HG02852 (cell line): ENCODE measurements at regions not wholly inside any gene's neighbourhood (a gene's known extent, or its start where the extent isn't known, plus 50 kb on each side); places are given as distances from the start of the nearest gene placed in this dataset.

Source experiments
- ATAC-seq: cut with Tn5 transposase; IDR thresholded peaks from one replicate; pipeline ENCODE4 v1.9.1; 2021; ENCODE audit warnings: mild to moderate bottlenecking, moderate library complexity; ENCODE audit not compliant: unreplicated experiment

- ATAC-seq: no peak
Observed at GRCh38 chr7:46024263-46024916, 103.3 kb upstream of the IGFBP3 start.

DNA sequence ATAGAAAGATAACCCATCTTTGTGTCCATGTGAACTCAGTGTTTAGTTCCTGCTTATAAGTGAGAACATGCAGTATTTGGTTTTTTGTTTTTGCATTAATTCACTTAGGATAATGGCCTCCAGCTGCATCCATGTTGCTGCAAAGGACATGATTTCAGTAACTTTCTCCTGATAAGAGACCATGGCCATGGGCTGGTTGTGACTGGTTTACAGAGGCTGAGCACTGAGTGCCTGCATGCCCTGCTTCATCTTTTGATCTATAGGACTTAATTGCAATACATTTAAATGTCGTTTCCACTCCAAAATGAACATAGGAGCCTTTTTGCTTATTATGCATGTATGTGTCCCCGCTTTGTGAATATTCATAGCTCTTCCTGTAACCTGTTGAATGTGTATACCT is 101.3 kb upstream of the IGFBP3 start:
- no peak for ATAC-seq

DNA sequence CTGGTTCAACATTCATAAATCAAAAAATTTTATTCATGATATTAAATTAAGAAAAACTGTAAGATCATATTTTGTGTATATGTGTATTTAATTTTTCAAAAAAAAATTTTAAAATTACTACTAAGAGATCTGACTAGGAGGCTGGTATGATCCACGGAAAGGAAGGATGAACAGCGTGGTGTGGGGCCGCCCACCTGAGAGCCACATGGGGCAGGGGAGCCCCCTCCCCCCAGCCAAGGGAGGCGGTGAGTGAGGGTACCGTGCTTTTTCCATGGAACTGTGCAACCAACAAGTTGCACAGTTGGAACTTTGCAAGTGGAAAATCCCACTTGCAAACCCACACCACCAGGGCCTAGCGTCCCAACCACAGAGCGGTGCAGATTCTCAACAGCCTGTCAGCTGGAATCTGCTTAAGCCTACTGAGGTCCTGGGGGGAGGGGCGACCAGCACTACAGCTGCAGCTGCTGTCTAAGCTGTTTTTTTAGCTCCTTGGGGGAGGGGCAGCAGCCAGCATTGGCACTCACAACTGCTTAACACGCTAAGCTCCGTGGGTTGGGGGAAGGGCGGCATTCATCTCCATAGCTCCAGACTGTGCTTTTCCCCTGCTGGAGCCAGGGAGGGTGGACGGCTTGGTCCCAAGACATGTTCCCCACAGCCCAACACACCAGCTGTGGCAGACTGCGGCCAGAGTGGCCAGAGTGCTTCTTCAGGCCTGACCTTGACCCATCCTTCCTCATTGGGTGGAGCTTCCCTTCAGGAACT is 94.2 kb upstream of the IGFBP3 start:
- ATAC-seq: no peak

DNA sequence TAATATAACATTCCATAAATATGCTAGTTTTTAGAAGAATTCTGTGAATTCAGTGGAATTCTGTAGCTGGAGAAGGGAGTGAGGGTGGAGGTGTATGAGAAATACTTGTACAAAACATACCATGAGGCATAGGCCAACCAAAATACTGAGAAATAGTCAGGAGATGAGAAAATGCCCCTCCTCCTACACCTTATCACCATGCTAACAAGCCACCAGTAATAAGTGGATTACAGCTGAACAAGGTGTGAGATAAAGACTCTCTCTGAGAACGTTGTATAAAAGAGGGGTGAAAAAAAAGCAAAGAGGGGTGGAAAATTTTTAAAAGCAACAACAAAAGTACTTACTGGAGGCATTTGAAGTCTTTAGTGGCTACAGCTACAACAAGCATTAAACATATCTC is 90.4 kb upstream of the IGFBP3 start:
- no peak for ATAC-seq

DNA sequence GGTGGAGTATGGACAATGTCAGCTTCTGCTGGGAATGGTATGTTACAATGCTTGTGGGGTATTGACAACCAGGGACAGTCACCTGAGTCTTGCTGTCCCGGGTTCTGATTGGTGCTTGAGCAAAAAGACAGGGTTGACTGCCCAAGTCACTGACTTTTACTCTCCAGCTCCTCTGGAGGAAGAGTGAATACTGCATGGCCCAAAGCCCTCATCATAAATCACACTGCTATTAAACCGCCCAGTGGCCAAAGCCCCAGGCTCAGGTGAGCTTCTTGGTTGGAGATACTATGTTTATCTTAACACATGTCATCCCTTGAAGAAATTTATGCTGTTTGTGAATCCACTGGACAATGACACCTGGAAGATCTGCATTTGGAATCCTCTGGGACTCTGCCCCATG is 90.0 kb upstream of the IGFBP3 start:
- no peak for ATAC-seq

GRCh38 chr7:46009211-46009610 is 88.1 kb upstream of the IGFBP3 start:
- no peak for ATAC-seq

DNA sequence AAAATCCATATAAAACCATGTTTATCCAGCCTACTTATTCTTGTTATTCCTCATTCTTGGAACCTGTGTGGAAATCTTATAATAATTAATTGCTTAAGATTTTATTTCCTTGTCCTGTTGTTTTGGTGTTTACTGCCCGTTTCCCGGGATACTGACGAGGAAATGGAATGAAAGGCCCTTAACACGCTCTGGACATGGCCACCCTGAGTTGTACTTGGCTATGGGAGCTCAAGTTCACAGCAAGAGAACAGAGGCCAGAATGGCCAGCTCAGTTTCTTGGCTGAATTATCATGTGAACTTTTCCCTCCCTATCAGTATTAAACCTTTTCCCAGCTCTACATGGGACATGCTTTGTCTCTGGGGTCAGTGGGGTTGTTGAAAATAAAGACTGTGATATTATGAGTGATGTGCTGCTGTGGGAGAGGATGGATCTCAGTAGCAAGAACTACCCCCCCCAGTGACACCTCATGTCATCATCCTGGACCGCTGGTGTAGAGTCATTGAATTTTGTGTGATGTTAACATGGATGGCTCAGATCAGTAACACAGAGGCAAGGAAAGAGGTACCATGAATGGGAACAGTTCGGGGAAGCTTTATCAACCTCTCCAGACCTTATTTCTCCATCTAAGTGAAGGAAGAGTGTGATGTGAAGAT is 87.0 kb upstream of the IGFBP3 start:
- ATAC-seq: no peak

DNA sequence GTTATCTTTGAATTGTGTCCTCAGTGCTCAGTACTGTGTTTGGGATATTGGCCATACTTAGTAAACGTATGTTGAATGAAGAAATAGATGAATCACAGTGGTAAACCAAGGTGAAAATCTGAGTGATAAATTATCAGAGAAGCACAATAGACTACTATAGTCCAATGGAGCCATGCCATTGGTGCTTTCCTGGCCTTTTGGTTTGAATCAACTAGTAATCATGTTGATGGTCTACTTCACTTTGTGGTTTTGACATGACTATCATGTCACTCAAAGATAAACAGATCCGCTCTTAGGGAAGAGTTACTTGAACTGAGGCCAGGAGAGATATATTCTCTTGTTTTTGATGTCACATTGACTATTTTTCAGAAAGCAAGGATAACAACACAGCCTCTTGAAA is 86.1 kb upstream of the IGFBP3 start:
- ATAC-seq: no peak

DNA sequence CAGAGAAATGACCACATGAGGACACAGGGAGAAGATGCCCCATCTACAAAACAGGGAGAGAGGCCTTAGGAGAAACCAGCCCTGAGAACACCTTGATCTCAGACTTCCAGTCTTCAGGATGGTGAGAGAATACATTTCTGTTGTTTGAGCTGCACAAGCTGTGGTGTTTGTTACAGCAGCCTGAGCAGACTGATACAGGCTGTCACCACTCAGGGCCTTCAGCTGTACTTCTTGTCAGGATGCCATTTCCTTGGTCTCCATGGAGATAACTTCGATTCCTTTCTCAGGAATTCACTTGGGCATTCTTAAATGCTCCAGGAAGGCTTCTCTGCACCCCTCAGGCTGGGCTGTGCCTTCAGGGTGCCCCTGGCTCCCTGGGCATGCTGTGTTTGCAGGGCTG is 85.7 kb upstream of the IGFBP3 start:
- ATAC-seq: no peak

- no peak for ATAC-seq
Observed at GRCh38 chr7:46006212-46006611, 85.1 kb upstream of the IGFBP3 start.

DNA sequence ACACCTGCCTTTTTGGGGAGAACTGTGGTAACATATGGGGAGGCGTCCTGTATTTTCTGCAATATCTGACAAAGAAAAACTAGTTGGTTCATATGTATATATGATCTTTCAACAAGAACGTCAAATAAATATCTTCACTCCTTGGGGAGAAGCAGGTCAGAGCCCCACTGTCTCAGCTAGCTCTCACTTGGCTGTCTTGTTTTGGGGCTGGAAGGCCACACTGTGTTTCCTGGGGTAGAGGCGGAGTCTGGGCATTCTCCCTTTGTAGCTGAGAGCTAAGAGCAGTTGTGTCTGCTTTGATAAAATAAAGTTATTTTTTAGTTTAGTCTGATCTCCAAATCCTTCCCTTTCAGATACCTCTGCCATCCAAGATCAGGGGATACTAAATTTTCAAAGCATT is 83.9 kb upstream of the IGFBP3 start:
- no peak for ATAC-seq

DNA sequence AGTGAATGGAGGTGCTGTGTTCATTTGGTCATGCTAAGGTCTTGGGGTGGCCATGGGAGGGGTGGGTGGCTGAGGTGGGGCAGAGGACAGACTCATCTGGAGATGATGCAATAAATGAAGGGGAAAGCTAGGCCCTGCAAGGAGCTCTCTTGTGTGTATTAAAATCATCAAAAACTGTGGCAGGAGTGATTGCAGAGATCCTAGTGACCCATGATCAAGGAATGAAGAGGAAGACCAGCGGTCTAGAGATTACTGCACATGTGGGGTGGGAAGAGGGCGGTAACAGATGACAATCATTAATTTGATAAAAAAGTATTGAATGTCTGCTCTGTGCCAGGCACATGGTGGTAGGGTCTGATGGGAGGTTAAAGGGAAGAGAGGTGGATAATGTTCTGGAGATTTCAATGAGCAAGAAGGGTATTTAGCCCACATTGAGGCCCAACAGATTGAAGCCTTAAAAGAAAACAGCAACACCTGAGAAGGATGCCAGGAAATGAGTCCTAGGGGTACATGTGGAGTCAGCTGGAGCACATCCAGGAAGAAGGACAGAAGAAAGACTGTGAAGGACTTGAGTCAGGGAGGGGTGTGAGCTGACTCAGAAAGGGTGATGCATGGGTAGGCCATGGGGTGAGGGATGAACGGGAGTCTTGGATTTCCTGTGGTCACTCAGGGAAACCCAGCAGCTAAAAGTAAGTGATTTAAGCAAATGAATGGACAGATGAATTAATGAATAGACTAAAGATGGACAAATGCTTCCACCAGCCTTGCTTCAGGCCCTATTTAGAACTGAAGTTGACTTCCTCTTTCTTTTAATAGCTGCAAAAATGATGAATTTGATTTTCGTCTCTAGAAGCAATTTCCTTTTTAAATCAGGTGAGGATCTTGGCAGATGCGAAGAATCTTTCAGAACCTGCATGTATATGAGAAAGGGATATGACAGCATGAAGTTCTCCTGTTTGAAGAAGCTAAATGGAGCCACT is 83.1 kb upstream of the IGFBP3 start:
- ATAC-seq: no peak

DNA sequence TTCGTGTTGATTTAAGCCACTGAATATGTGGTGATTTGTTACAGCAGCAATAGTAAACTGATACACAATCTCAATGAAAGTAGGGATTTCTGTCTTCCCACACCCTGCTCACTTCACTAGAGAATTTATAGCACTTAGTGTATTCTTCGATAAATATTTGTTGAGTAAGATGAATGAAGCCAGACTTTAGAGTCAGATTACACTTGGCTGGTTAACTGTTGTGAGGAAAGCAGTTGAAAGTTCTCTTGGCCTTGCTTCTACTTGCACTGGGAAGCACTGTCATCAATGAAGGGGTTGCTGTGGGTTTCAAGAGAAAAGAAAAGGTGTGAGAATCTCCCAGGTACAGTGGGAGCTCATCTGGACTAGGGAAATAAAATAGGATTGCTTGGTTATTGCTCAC is 82.1 kb upstream of the IGFBP3 start:
- no peak for ATAC-seq

DNA sequence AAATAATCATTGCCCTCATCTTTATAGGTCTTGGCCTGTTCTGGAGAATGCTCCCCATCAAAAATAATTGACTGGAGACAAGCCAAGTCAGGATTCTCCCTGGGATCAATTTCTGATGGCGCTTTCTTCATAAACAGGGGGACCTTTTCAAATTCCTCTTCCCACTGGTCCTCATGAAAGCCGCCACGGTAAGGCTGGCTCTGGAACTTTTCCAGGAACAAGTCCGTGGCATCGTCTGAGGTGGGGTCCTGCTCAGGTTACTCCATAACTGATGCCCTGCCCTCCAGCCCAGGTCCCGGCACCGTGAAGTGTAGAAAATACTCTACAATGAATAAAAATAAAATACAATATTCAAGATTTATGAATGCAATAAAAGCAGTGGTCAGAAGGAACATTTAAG is 79.4 kb upstream of the IGFBP3 start:
- no peak for ATAC-seq

GRCh38 chr7:45999541-45999940 is 78.5 kb upstream of the IGFBP3 start:
- no peak for ATAC-seq

- ATAC-seq: no peak
Observed at GRCh38 chr7:45998506-45998905, 77.4 kb upstream of the IGFBP3 start.

- no peak for ATAC-seq
Observed at GRCh38 chr7:45993621-45994020, 72.5 kb upstream of the IGFBP3 start.

DNA sequence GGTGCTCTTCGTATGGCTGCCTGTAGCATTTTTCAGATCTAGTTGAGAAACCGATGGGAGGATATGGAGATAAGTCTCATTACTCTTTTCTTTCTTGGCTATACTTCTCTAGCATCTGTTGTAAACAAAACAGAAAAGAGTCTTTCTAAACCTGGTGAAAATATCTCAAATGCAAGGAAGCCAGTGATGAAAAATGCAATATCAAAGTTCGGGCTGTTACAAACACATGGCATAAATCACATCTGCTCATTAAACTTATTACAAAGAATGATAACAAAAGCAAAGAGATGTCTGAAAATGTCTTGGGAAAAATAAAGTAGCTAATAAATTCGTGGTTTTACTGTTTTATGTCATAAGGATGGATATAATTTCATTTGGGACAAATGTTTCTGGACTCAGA is 71.8 kb upstream of the IGFBP3 start:
- ATAC-seq: no peak

GRCh38 chr7:45990276-45990675 is 69.2 kb upstream of the IGFBP3 start:
- ATAC-seq: no peak

GRCh38 chr7:45988405-45989057 is 67.5 kb upstream of the IGFBP3 start:
- no peak for ATAC-seq
